ENCODE measurements at regions not wholly inside any gene's neighbourhood (a gene's known extent, or its start where the extent isn't known, plus 50 kb on each side); places are given as distances from the start of the nearest gene placed in this dataset.

GRCh38 chr12:98058838-98059237 lies 456.6 kb upstream of the TMPO start:
- intact Hi-C loops (cut with micrococcal nuclease), result no loop called here

GRCh38 chr12:98059659-98060343 lies 455.6 kb upstream of the TMPO start:
- intact Hi-C loops (cut with micrococcal nuclease), result no loop called here

- intact Hi-C loops (cut with micrococcal nuclease), result no loop called here
Measured at GRCh38 chr12:98060411-98060810, 455.0 kb upstream of the TMPO start.

GRCh38 chr12:98062464-98063245 lies 452.7 kb upstream of the TMPO start:
- intact Hi-C loops (cut with micrococcal nuclease), result no loop called here

GRCh38 chr12:98064501-98064900 lies 450.9 kb upstream of the TMPO start:
- intact Hi-C loops (cut with micrococcal nuclease), result no loop called here

- intact Hi-C loops (cut with micrococcal nuclease), result no loop called here
Measured at GRCh38 chr12:98067795-98068194, 447.6 kb upstream of the TMPO start.

- intact Hi-C loops (cut with micrococcal nuclease), result no loop called here
Measured at GRCh38 chr12:98073610-98074009, 441.8 kb upstream of the TMPO start.

GRCh38 chr12:98074286-98074685 lies 441.1 kb upstream of the TMPO start:
- intact Hi-C loops (cut with micrococcal nuclease), result no loop called here

- intact Hi-C loops (cut with micrococcal nuclease), result no loop called here
Measured at GRCh38 chr12:98084391-98084790, 431.0 kb upstream of the TMPO start.

- intact Hi-C loops (cut with micrococcal nuclease), result no loop called here
Measured at GRCh38 chr12:98085046-98085755, 430.2 kb upstream of the TMPO start.

- intact Hi-C loops (cut with micrococcal nuclease), result no loop called here
Measured at GRCh38 chr12:98090731-98091130, 424.7 kb upstream of the TMPO start.

- intact Hi-C loops (cut with micrococcal nuclease), result no loop called here
Measured at GRCh38 chr12:98096436-98096835, 419.0 kb upstream of the TMPO start.

GRCh38 chr12:98106031-98106683 lies 409.2 kb upstream of the TMPO start:
- intact Hi-C loops (cut with micrococcal nuclease), result no loop called here

GRCh38 chr12:98109266-98109665 lies 406.1 kb upstream of the TMPO start:
- intact Hi-C loops (cut with micrococcal nuclease), result no loop called here

- intact Hi-C loops (cut with micrococcal nuclease), result no loop called here
Measured at GRCh38 chr12:98110536-98110935, 404.9 kb upstream of the TMPO start.

- intact Hi-C loops (cut with micrococcal nuclease), result no loop called here
Measured at GRCh38 chr12:98113548-98113947, 401.8 kb upstream of the TMPO start.

- intact Hi-C loops (cut with micrococcal nuclease), result no loop called here
Measured at GRCh38 chr12:98121963-98122362, 393.4 kb upstream of the TMPO start.

- intact Hi-C loops (cut with micrococcal nuclease), result no loop called here
Measured at GRCh38 chr12:98123021-98123461, 392.3 kb upstream of the TMPO start.

- intact Hi-C loops (cut with micrococcal nuclease), result no loop called here
Measured at GRCh38 chr12:98126637-98127335, 388.6 kb upstream of the TMPO start.

- intact Hi-C loops (cut with micrococcal nuclease), result no loop called here
Measured at GRCh38 chr12:98127336-98127679, 388.1 kb upstream of the TMPO start.

GRCh38 chr12:98127854-98128253 lies 387.5 kb upstream of the TMPO start:
- intact Hi-C loops (cut with micrococcal nuclease), result no loop called here
